ENCODE measurements at regions not wholly inside any gene's neighbourhood (a gene's known extent, or its start where the extent isn't known, plus 50 kb on each side); places are given as distances from the start of the nearest gene placed in this dataset.
A peak's percentile ranks its signal among the peaks of the same experiment; 100 is the strongest.

GRCh38 chr7:91421018-91421417, 156.8 kb downstream of the FZD1 start:
- Histone ChIP-seq H3K4me3 (ENCODE audit: low read depth, low read length) (no peak overlapping the region), H3K36me3 (ENCODE audit: control insufficient read depth, insufficient read depth, low read length) (no peaks in the 10 kb centered on the region), H3K27me3 (ENCODE audit: control insufficient read depth, insufficient read depth, low read length) (no peaks in the 10 kb centered on the region)
- TF ChIP-seq CTCF (IDR thresholded peaks at IDR 0.05; ENCODE audit: insufficient read depth, low read length, severe bottlenecking), result no peak
- DNase-seq (ENCODE audit: low read depth), result no peak
- FAIRE-seq, result no peak

GRCh38 chr7:91424371-91424770, 160.1 kb downstream of the FZD1 start:
- Histone ChIP-seq H3K27me3 (ENCODE audit: control insufficient read depth, insufficient read depth, low read length) (no peaks in the 10 kb centered on the region), H3K4me3 (ENCODE audit: low read depth, low read length) (no peak overlapping the region), H3K36me3 (ENCODE audit: control insufficient read depth, insufficient read depth, low read length) (no peaks in the 10 kb centered on the region)
- FAIRE-seq (no peak), DNase-seq (ENCODE audit: low read depth) (no peak)
- TF ChIP-seq CTCF (IDR thresholded peaks at IDR 0.05; ENCODE audit: insufficient read depth, low read length, severe bottlenecking), result no peak

GRCh38 chr7:91425149-91425548, 160.9 kb downstream of the FZD1 start:
- FAIRE-seq, result no peak
- H3K4me3 ChIP-seq (ENCODE audit: low read depth, low read length), result no peak overlapping the region

GRCh38 chr7:91427051-91427450, 162.8 kb downstream of the FZD1 start:
- no peaks in the 10 kb centered on the region for H3K36me3 ChIP-seq (ENCODE audit: control insufficient read depth, insufficient read depth, low read length)
- H3K27me3 ChIP-seq (ENCODE audit: control insufficient read depth, insufficient read depth, low read length), result no peaks in the 10 kb centered on the region
- no peak for DNase-seq (ENCODE audit: low read depth)
- TF ChIP-seq CTCF (IDR thresholded peaks at IDR 0.05; ENCODE audit: insufficient read depth, low read length, severe bottlenecking), result no peak
- no peak for FAIRE-seq
- no peak overlapping the region for H3K4me3 ChIP-seq (ENCODE audit: low read depth, low read length)

More at GRCh38 chr7:91425149-91425548, 160.9 kb downstream of the FZD1 start:
- Histone ChIP-seq H3K27me3 (ENCODE audit: control insufficient read depth, insufficient read depth, low read length) (no peaks in the 10 kb centered on the region), H3K36me3 (ENCODE audit: control insufficient read depth, insufficient read depth, low read length) (no peaks in the 10 kb centered on the region)
- DNase-seq (ENCODE audit: low read depth), result no peak
- TF ChIP-seq CTCF (IDR thresholded peaks at IDR 0.05; ENCODE audit: insufficient read depth, low read length, severe bottlenecking), result no peak

GRCh38 chr7:91431601-91432000, 167.4 kb downstream of the FZD1 start:
- FAIRE-seq (no peak), DNase-seq (ENCODE audit: low read depth) (peak; percentile 16)
- no peaks in the 10 kb centered on the region for H3K36me3 ChIP-seq (ENCODE audit: control insufficient read depth, insufficient read depth, low read length)
- H3K4me3 ChIP-seq (ENCODE audit: low read depth, low read length), result no peak overlapping the region
- no peaks in the 10 kb centered on the region for H3K27me3 ChIP-seq (ENCODE audit: control insufficient read depth, insufficient read depth, low read length)
- TF ChIP-seq CTCF (IDR thresholded peaks at IDR 0.05; ENCODE audit: insufficient read depth, low read length, severe bottlenecking), result no peak

- DNase-seq (ENCODE audit: low read depth) (no peak), FAIRE-seq (no peak)
- no peak for TF ChIP-seq CTCF (IDR thresholded peaks at IDR 0.05; ENCODE audit: insufficient read depth, low read length, severe bottlenecking)
- Histone ChIP-seq H3K27me3 (ENCODE audit: control insufficient read depth, insufficient read depth, low read length) (no peaks in the 10 kb centered on the region), H3K36me3 (ENCODE audit: control insufficient read depth, insufficient read depth, low read length) (no peaks in the 10 kb centered on the region), H3K4me3 (ENCODE audit: low read depth, low read length) (no peak overlapping the region)
Measured at GRCh38 chr7:91434836-91435235, 170.6 kb downstream of the FZD1 start.
